ENCODE measurements at regions not wholly inside any gene's neighbourhood (a gene's known extent, or its start where the extent isn't known, plus 50 kb on each side); places are given as distances from the start of the nearest gene placed in this dataset.

GRCh38 chr6:85868685-85869084, 226.0 kb upstream of the SYNCRIP start:
- H3K4me3 ChIP-seq (ENCODE audit: control insufficient read depth, low read depth, low read length): no peak overlapping the region
- DNase-seq (ENCODE audit: low read depth): no peak
- TF ChIP-seq CTCF (IDR thresholded peaks at IDR 0.05; ENCODE audit: control insufficient read depth, insufficient read depth, low read depth, low read length, missing control alignments): no peak

- no peak for DNase-seq (ENCODE audit: low read depth)
- no peak for TF ChIP-seq CTCF (IDR thresholded peaks at IDR 0.05; ENCODE audit: control insufficient read depth, insufficient read depth, low read depth, low read length, missing control alignments)
- H3K4me3 ChIP-seq (ENCODE audit: control insufficient read depth, low read depth, low read length): no peak overlapping the region
Observed at GRCh38 chr6:85867595-85867994, 224.9 kb upstream of the SYNCRIP start.

- no peak for TF ChIP-seq CTCF (IDR thresholded peaks at IDR 0.05; ENCODE audit: control insufficient read depth, insufficient read depth, low read depth, low read length, missing control alignments)
- no peak for DNase-seq (ENCODE audit: low read depth)
- no peak overlapping the region for H3K4me3 ChIP-seq (ENCODE audit: control insufficient read depth, low read depth, low read length)
Observed at GRCh38 chr6:85866758-85867401, 224.2 kb upstream of the SYNCRIP start.

GRCh38 chr6:85866370-85866730, 223.7 kb upstream of the SYNCRIP start:
- DNase-seq (ENCODE audit: low read depth): no peak
- H3K4me3 ChIP-seq (ENCODE audit: control insufficient read depth, low read depth, low read length): peak overlapping the region; percentile 57
- no peak for TF ChIP-seq CTCF (IDR thresholded peaks at IDR 0.05; ENCODE audit: control insufficient read depth, insufficient read depth, low read depth, low read length, missing control alignments)

GRCh38 chr6:85865420-85866369, 223.0 kb upstream of the SYNCRIP start:
- TF ChIP-seq CTCF (IDR thresholded peaks at IDR 0.05; ENCODE audit: control insufficient read depth, insufficient read depth, low read depth, low read length, missing control alignments): no peak
- H3K4me3 ChIP-seq (ENCODE audit: control insufficient read depth, low read depth, low read length): peak overlapping the region; percentile 57
- peak; percentile 23 for DNase-seq (ENCODE audit: low read depth)

GRCh38 chr6:85864453-85865401, 222.0 kb upstream of the SYNCRIP start:
- no peak overlapping the region for H3K4me3 ChIP-seq (ENCODE audit: control insufficient read depth, low read depth, low read length)
- no peak for DNase-seq (ENCODE audit: low read depth)
- peak; percentile 15 for TF ChIP-seq CTCF (IDR thresholded peaks at IDR 0.05; ENCODE audit: control insufficient read depth, insufficient read depth, low read depth, low read length, missing control alignments)

Data from AG09309 (cell line).